ENCODE measurements at regions not wholly inside any gene's neighbourhood (a gene's known extent, or its start where the extent isn't known, plus 50 kb on each side); places are given as distances from the start of the nearest gene placed in this dataset.

DNA sequence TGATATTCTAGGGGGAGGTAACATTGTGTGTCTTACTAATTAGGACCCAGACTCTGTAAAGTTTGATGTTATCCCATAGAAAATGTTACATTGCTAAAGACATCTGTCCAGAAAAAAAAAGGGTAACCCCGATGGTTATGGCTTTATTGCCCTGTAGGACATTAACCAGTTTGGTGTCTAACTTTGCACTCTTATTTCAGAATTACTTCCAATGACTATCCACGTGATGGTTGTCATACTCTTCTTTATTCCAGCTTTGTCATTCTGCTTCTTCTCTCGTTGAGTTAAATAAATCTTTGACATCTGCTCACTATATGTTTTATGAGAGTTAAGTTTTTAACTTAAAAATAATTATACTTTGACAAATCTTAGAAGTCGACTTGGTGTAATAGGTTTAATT is 180.4 kb upstream of the ANKRD55 start:
- no peak for TF ChIP-seq CTCF (IDR thresholded peaks at IDR 0.05; ENCODE audit: low read depth, low read length)
- TF ChIP-seq, protein P1, sequence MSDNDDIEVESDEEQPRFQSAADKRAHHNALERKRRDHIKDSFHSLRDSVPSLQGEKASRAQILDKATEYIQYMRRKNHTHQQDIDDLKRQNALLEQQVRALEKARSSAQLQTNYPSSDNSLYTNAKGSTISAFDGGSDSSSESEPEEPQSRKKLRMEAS (IDR thresholded peaks at IDR 0.05; ENCODE audit: low read depth, low read length), result no peak
